CD14-positive monocyte (primary cell): ENCODE measurements at regions not wholly inside any gene's neighbourhood (a gene's known extent, or its start where the extent isn't known, plus 50 kb on each side); places are given as distances from the start of the nearest gene placed in this dataset.
"Not testable (repeated sequence)": the region's sequence is repeated elsewhere in the genome, so short reads cannot be mapped to it uniquely, and the experiment has no call there.

Experiments
- DNase-seq, 3 donors: peaks; one replicate each; pipeline ENCODE4 v3.0.0-alpha.2; 2011 to 2022
- H2AFZ ChIP-seq: 2 replicates; pipeline ENCODE4 v1.6.0; 2012; ENCODE audit warnings: mild to moderate bottlenecking, low read depth, low read length, inconsistent platforms; ENCODE audit not compliant: insufficient read depth, poor library complexity, severe bottlenecking
- H3K27ac ChIP-seq, 2 donors: 1 replicate in 1 of 2; 2 replicates in 1 of 2; pipeline ENCODE4 v1.5.1; 2012 to 2013; ENCODE audit warnings: low read length in 2 of 2, control low read depth in 1 of 2, inconsistent platforms in 1 of 2, low read depth in 1 of 2, mild to moderate bottlenecking in 1 of 2
- H3K27me3 ChIP-seq, 2 donors: one replicate each; pipeline versions ENCODE4 v1.6.0 to v1.6.1; 2011 to 2013; ENCODE audit warnings: low read length in 2 of 2; ENCODE audit not compliant: control insufficient read depth in 2 of 2, insufficient read depth in 2 of 2
- H3K36me3 ChIP-seq, 2 donors: replicated peaks in 1 of 2; 1 replicate in 1 of 2; 2 replicates in 1 of 2; pipeline versions ENCODE4 v1.5.1 to v1.6.1; 2012 to 2013; ENCODE audit warnings: low read length in 2 of 2, control low read depth in 1 of 2, inconsistent platforms in 1 of 2, mild to moderate bottlenecking in 1 of 2; ENCODE audit not compliant: insufficient read depth in 2 of 2, control insufficient read depth in 1 of 2
- H3K4me1 ChIP-seq, 2 donors: 1 replicate in 1 of 2; 2 replicates in 1 of 2; pipeline versions ENCODE4 v1.5.1 to v1.6.1; 2012 to 2013; ENCODE audit warnings: low read length in 2 of 2, control low read depth in 1 of 2, inconsistent platforms in 1 of 2, mild to moderate bottlenecking in 1 of 2, moderate library complexity in 1 of 2; ENCODE audit not compliant: insufficient read depth in 2 of 2, control insufficient read depth in 1 of 2
- H3K4me2 ChIP-seq: replicated peaks from 2 replicates; pipeline ENCODE3; 2012; ENCODE audit warnings: low read length, moderate library complexity, mild to moderate bottlenecking; ENCODE audit not compliant: poor library complexity, severe bottlenecking; ENCODE audit errors: extremely low read depth
- H3K4me3 ChIP-seq, 3 experiments: fragments of 200-600 bp in 1 of 3; sonication (generic) in 1 of 3; replicated peaks in 1 of 3; 1 replicate in 2 of 3; 2 replicates in 1 of 3; pipeline ENCODE4 v1.5.1; 2011 to 2013; ENCODE audit warnings: low read length in 3 of 3, mild to moderate bottlenecking in 3 of 3, control low read depth in 2 of 3, low read depth in 2 of 3, inconsistent platforms in 1 of 3, moderate library complexity in 1 of 3
- H3K79me2 ChIP-seq: 2 replicates; pipeline ENCODE4 v1.6.0; 2012; ENCODE audit warnings: mild to moderate bottlenecking, control low read depth, inconsistent platforms, low read length, moderate library complexity; ENCODE audit not compliant: insufficient read depth
- H3K9ac ChIP-seq: 2 replicates; pipeline ENCODE4 v1.6.0; 2017; ENCODE audit warnings: low read length, mild to moderate bottlenecking; ENCODE audit not compliant: insufficient read depth, poor library complexity, severe bottlenecking
- H3K9me3 ChIP-seq, 2 donors: replicated peaks in 1 of 2; 1 replicate in 1 of 2; 2 replicates in 1 of 2; pipeline versions ENCODE4 v1.5.1 to v1.6.1; 2012 to 2013; ENCODE audit warnings: low read length in 2 of 2, control low read depth in 1 of 2; ENCODE audit not compliant: control insufficient read depth in 1 of 2, insufficient read depth in 1 of 2
- H4K20me1 ChIP-seq: 2 replicates; pipeline ENCODE4 v1.6.0; 2012; ENCODE audit warnings: mild to moderate bottlenecking, low read length, control low read depth, moderate library complexity; ENCODE audit not compliant: insufficient read depth
- H3K27ac Mint-ChIP-seq, 7 donors: one replicate each; pipeline ENCODE4 v1.8.0; 2020; ENCODE audit warnings: mild to moderate bottlenecking in 7 of 7, mixed read lengths in 7 of 7, moderate library complexity in 6 of 7, inconsistent platforms in 2 of 7
- H3K27me3 Mint-ChIP-seq, 3 donors: one replicate each; pipeline ENCODE4 v1.8.0; 2021 to 2022; ENCODE audit warnings: low read depth in 3 of 3, mild to moderate bottlenecking in 3 of 3, mixed read lengths in 3 of 3, moderate library complexity in 3 of 3, inconsistent platforms in 1 of 3
- H3K36me3 Mint-ChIP-seq, 2 donors: one replicate each; pipeline ENCODE4 v1.8.0; 2020; ENCODE audit warnings: mixed read lengths in 2 of 2, inconsistent platforms in 1 of 2, mild to moderate bottlenecking in 1 of 2
- H3K4me1 Mint-ChIP-seq: one replicate; pipeline ENCODE4 v1.8.0; 2020; ENCODE audit warnings: mild to moderate bottlenecking, mixed read lengths
- H3K4me3 Mint-ChIP-seq, 2 donors: one replicate each; pipeline ENCODE4 v1.8.0; 2020; ENCODE audit warnings: mild to moderate bottlenecking in 2 of 2, mixed read lengths in 2 of 2, moderate library complexity in 1 of 2
- H3K9me3 Mint-ChIP-seq, 7 donors: one replicate each; pipeline ENCODE4 v1.8.0; 2020 to 2022; ENCODE audit warnings: mixed read lengths in 7 of 7, mild to moderate bottlenecking in 6 of 7, moderate library complexity in 6 of 7, inconsistent platforms in 2 of 7
- WGBS: methylation state at CpG from one replicate; pipeline ENCODE4 v1.1.5; 2013; ENCODE audit warnings: missing lambda C conversion rate; ENCODE audit not compliant: insufficient coverage; 5-methylcytosine and 5-hydroxymethylcytosine counted together
- intact Hi-C, 2 donors: fragments of 100-400 bp; cut with micrococcal nuclease; formaldehyde crosslinking; loops; one replicate each; pipeline versions ENCODE4 v1.15.0 to v1.15.1; 2023
- TF ChIP-seq, protein P1 (sequence below): fragments of 200-600 bp; IDR thresholded peaks from one replicate; pipeline ENCODE4 v1.8.0; 2022; ENCODE audit warnings: antibody characterized with exemption, mild to moderate bottlenecking

DNA sequence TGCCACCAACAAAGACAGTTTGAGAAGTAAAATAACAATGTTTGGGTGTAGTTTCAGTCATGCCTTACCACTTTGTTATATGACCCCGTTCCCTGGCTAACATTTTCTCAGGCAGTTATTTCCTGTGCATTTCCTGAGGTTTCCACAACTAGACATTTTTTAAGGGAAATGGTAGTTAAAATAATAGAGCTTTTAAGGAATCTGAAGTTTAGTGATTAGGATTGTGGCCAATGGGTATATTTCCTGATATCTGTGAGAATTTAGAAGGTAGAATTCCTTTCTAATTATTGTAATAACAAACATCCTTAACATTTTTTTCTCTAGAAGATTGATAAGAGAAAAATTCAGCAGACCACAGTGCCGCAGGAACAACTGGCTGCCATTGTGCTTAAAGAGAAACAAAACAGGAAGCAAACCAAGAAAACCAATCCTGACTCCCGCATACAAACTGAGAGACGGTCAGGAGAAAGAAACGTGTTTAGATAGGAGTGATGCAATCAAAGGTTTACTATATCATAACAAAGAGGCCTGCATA, 193.6 kb downstream of the MBL2 start:
- intact Hi-C loops: no loop called here
- no CpG with 5 or more reads among the region's 5 CpGs for WGBS
- H3K27me3 Mint-ChIP-seq: peaks cover 0 to 2% (median 0%) of the 10 kb centered on the region in 3 donors
- H3K36me3 Mint-ChIP-seq: no peaks in the 10 kb centered on the region
- DNase-seq: no peak
- no peaks in the 10 kb centered on the region for H3K36me3 ChIP-seq
- peaks cover 0 to 8% of the 10 kb centered on the region in 2 donors for H3K9me3 ChIP-seq
- no peak overlapping the region for H2AFZ ChIP-seq
- no peaks in the 10 kb centered on the region for H4K20me1 ChIP-seq
- no peak overlapping the region for H3K27ac ChIP-seq
- TF ChIP-seq, protein P1, sequence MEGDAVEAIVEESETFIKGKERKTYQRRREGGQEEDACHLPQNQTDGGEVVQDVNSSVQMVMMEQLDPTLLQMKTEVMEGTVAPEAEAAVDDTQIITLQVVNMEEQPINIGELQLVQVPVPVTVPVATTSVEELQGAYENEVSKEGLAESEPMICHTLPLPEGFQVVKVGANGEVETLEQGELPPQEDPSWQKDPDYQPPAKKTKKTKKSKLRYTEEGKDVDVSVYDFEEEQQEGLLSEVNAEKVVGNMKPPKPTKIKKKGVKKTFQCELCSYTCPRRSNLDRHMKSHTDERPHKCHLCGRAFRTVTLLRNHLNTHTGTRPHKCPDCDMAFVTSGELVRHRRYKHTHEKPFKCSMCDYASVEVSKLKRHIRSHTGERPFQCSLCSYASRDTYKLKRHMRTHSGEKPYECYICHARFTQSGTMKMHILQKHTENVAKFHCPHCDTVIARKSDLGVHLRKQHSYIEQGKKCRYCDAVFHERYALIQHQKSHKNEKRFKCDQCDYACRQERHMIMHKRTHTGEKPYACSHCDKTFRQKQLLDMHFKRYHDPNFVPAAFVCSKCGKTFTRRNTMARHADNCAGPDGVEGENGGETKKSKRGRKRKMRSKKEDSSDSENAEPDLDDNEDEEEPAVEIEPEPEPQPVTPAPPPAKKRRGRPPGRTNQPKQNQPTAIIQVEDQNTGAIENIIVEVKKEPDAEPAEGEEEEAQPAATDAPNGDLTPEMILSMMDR: no peak
- H3K4me2 ChIP-seq: no peak overlapping the region
- no peaks in the 10 kb centered on the region for H3K4me1 ChIP-seq
- no peak overlapping the region for H3K4me3 Mint-ChIP-seq
- no peaks in the 10 kb centered on the region for H3K79me2 ChIP-seq
- H3K27ac Mint-ChIP-seq: no peak overlapping the region
- H3K9ac ChIP-seq: no peak overlapping the region
- H3K9me3 Mint-ChIP-seq: peaks cover 4 to 13% (median 11%) of the 10 kb centered on the region in 7 donors
- no peaks in the 10 kb centered on the region for H3K27me3 ChIP-seq
- peaks cover 2% of the 10 kb centered on the region for H3K4me1 Mint-ChIP-seq
- H3K4me3 ChIP-seq: no peak overlapping the region

DNA sequence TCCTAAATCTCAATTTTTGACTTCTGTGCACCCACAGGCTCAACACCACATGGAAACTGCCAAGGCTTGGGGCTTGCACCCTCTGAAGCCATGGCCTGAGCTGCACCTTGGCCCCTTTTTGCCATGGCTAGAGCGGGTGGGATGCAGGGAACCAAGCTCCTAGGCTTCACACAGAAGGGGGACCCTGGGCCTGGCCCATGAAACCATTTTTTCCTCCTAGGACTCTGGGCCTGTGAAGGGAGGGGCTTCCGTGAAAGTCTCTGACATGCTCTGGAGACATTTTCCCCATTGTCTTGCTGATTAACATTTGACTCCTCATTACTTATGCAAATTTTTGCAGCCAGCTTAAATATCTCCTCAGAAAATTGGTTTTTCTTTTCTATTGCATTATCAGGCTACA, 190.9 kb downstream of the MBL2 start:
- not testable (repeated sequence) for H3K36me3 Mint-ChIP-seq, H3K27me3 Mint-ChIP-seq

More for the DNA sequence above, 190.9 kb downstream of the MBL2 start:
- H3K4me2 ChIP-seq, H3K79me2 ChIP-seq, H2AFZ ChIP-seq, intact Hi-C loops, H3K9me3 ChIP-seq, H3K36me3 ChIP-seq, H3K4me1 ChIP-seq, H3K9ac ChIP-seq, H3K4me1 Mint-ChIP-seq, H3K27me3 ChIP-seq, H3K4me3 Mint-ChIP-seq, H4K20me1 ChIP-seq, DNase-seq, H3K4me3 ChIP-seq, H3K27ac Mint-ChIP-seq, H3K27ac ChIP-seq: not testable (repeated sequence)
- 67% methylated on average over 1 of the region's 2 CpGs for WGBS
- H3K9me3 Mint-ChIP-seq: peaks cover 8 to 16% (median 11%) of the 10 kb centered on the region in 7 donors
